NB4 (cell line): ENCODE measurements at regions not wholly inside any gene's neighbourhood (a gene's known extent, or its start where the extent isn't known, plus 50 kb on each side); places are given as distances from the start of the nearest gene placed in this dataset.

ENCODE experiments used
- POLR2A ChIP-seq: IDR thresholded peaks from 2 replicates; pipeline ENCODE4 v1.6.1; 2011; ENCODE audit warnings: mild to moderate bottlenecking; ENCODE audit not compliant: insufficient read length; ENCODE audit errors: extremely low read depth
- TF ChIP-seq, protein P1 (sequence below): IDR thresholded peaks from one replicate; pipeline ENCODE4 v1.5.1; 2012; ENCODE audit warnings: low read depth, low read length
- TF ChIP-seq, protein P2 (sequence below): IDR thresholded peaks from 2 replicates; pipeline ENCODE4 v1.6.1; 2011; ENCODE audit warnings: low read depth, low read length

DNA sequence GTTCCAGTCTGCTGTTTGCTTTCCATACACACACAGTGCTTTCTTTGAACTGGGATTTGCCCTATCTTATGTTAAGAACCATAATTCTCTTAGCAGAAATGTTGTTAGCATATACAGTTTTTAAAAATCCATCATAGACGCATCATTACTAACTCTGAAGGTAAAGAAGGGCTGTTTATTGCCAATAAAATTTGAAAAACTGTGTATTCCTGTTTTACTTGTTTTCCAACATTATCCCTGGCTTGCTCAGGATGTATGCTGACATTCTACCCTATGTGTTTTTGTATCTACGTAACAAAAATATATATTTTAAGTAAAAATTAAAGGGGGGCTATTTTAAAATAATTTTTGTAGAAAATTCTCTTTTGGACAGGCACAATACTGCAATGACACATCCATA lies 857.2 kb downstream of the BRINP3 start:
- TF ChIP-seq, protein P1, sequence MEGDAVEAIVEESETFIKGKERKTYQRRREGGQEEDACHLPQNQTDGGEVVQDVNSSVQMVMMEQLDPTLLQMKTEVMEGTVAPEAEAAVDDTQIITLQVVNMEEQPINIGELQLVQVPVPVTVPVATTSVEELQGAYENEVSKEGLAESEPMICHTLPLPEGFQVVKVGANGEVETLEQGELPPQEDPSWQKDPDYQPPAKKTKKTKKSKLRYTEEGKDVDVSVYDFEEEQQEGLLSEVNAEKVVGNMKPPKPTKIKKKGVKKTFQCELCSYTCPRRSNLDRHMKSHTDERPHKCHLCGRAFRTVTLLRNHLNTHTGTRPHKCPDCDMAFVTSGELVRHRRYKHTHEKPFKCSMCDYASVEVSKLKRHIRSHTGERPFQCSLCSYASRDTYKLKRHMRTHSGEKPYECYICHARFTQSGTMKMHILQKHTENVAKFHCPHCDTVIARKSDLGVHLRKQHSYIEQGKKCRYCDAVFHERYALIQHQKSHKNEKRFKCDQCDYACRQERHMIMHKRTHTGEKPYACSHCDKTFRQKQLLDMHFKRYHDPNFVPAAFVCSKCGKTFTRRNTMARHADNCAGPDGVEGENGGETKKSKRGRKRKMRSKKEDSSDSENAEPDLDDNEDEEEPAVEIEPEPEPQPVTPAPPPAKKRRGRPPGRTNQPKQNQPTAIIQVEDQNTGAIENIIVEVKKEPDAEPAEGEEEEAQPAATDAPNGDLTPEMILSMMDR, result no peak
- TF ChIP-seq, protein P2, sequence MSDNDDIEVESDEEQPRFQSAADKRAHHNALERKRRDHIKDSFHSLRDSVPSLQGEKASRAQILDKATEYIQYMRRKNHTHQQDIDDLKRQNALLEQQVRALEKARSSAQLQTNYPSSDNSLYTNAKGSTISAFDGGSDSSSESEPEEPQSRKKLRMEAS, result no peak
- no peak for TF ChIP-seq POLR2A
